Progenitor cell of endocrine pancreas (in vitro differentiated cells): ENCODE measurements at regions not wholly inside any gene's neighbourhood (a gene's known extent, or its start where the extent isn't known, plus 50 kb on each side); places are given as distances from the start of the nearest gene placed in this dataset.

Experiments used
- DNase-seq: peaks from one replicate; pipeline ENCODE4 v3.0.0; 2021; ENCODE audit warnings: low spot score; ENCODE audit not compliant: unreplicated experiment
- H3K27ac Mint-ChIP-seq: 2 replicates; pipeline ENCODE4 v1.8.0; 2021; ENCODE audit warnings: mild to moderate bottlenecking, moderate library complexity, mixed read lengths
- H3K27me3 Mint-ChIP-seq: 2 replicates; pipeline ENCODE4 v1.8.0; 2021; ENCODE audit warnings: mixed read lengths
- H3K36me3 Mint-ChIP-seq: 2 replicates; pipeline ENCODE4 v1.8.0; 2022; ENCODE audit warnings: mixed read lengths; ENCODE audit not compliant: insufficient read depth
- H3K4me1 Mint-ChIP-seq: 2 replicates; pipeline ENCODE4 v1.8.0; 2021; ENCODE audit warnings: low read depth, mixed read lengths
- H3K4me3 Mint-ChIP-seq: 2 replicates; pipeline ENCODE4 v1.8.0; 2021; ENCODE audit warnings: low read depth, mild to moderate bottlenecking, moderate library complexity, mixed read lengths
- H3K9me3 Mint-ChIP-seq: 2 replicates; pipeline ENCODE4 v1.8.0; 2021; ENCODE audit warnings: low read depth, mixed read lengths
- TF ChIP-seq, protein P1 (sequence below): fragments of 200-600 bp; sonication (generic); IDR thresholded peaks from one replicate; pipeline ENCODE4 v1.5.0; 2021; ENCODE audit warnings: antibody characterized with exemption, mild to moderate bottlenecking; ENCODE audit not compliant: unreplicated experiment

DNA sequence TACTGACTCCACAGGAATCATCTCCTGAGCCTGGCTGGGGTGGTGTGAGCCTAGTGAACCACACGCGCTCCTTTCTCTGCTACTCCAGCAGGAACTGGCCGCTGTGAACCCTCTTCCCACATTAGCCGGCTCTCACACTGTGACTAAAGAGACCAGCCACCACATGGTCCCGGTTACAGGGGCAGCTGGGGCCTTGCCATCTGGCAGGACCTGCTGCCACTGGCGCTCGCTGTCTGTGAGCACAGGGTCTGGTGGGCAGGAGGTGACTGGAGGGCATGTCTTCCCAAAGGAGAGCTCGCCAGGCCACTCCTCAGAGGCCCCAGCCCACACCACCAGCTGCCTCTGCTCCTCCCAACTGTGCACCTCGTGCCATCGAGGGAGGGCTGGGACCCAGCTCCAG is 99.3 kb downstream of the SINHCAF start:
- TF ChIP-seq, protein P1, sequence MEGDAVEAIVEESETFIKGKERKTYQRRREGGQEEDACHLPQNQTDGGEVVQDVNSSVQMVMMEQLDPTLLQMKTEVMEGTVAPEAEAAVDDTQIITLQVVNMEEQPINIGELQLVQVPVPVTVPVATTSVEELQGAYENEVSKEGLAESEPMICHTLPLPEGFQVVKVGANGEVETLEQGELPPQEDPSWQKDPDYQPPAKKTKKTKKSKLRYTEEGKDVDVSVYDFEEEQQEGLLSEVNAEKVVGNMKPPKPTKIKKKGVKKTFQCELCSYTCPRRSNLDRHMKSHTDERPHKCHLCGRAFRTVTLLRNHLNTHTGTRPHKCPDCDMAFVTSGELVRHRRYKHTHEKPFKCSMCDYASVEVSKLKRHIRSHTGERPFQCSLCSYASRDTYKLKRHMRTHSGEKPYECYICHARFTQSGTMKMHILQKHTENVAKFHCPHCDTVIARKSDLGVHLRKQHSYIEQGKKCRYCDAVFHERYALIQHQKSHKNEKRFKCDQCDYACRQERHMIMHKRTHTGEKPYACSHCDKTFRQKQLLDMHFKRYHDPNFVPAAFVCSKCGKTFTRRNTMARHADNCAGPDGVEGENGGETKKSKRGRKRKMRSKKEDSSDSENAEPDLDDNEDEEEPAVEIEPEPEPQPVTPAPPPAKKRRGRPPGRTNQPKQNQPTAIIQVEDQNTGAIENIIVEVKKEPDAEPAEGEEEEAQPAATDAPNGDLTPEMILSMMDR = no peak
- Mint-ChIP-seq H3K4me1 (peaks cover 7% of the 10 kb centered on the region), H3K36me3 (no peaks in the 10 kb centered on the region), H3K9me3 (no peaks in the 10 kb centered on the region), H3K4me3 (no peak overlapping the region), H3K27me3 (peaks cover 5% of the 10 kb centered on the region), H3K27ac (no peak overlapping the region)
- DNase-seq = no peak

GRCh38 chr12:31227401-31227981 is 98.5 kb downstream of the SINHCAF start:
- H3K36me3 Mint-ChIP-seq = no peaks in the 10 kb centered on the region
- TF ChIP-seq, protein P1 = no peak
- no peaks in the 10 kb centered on the region for H3K9me3 Mint-ChIP-seq
- DNase-seq = no peak
- H3K27me3 Mint-ChIP-seq = peaks cover 11% of the 10 kb centered on the region
- H3K4me3 Mint-ChIP-seq = no peak overlapping the region
- peaks cover 6% of the 10 kb centered on the region for H3K4me1 Mint-ChIP-seq
- no peak overlapping the region for H3K27ac Mint-ChIP-seq

GRCh38 chr12:31228811-31229792 is 96.8 kb downstream of the SINHCAF start:
- DNase-seq = no peak
- Mint-ChIP-seq H3K27ac (no peak overlapping the region), H3K9me3 (no peaks in the 10 kb centered on the region), H3K36me3 (no peaks in the 10 kb centered on the region), H3K4me1 (peaks cover 7% of the 10 kb centered on the region), H3K27me3 (peaks cover 24% of the 10 kb centered on the region), H3K4me3 (no peak overlapping the region)
- TF ChIP-seq, protein P1 = no peak

- Mint-ChIP-seq H3K36me3 (no peaks in the 10 kb centered on the region), H3K9me3 (no peaks in the 10 kb centered on the region), H3K27ac (no peak overlapping the region), H3K4me1 (peaks cover 9% of the 10 kb centered on the region), H3K27me3 (peaks cover 32% of the 10 kb centered on the region), H3K4me3 (no peak overlapping the region)
- DNase-seq = no peak
- TF ChIP-seq, protein P1 = no peak
Observed at GRCh38 chr12:31230004-31230403, 95.9 kb downstream of the SINHCAF start.
